GM12891 (cell line): ENCODE measurements at regions not wholly inside any gene's neighbourhood (a gene's known extent, or its start where the extent isn't known, plus 50 kb on each side); places are given as distances from the start of the nearest gene placed in this dataset.

Experiments
- PAX5 ChIP-seq: IDR thresholded peaks from 2 replicates; pipeline ENCODE4 v1.6.1; 2011; ENCODE audit warnings: low read length, moderate library complexity, mild to moderate bottlenecking; ENCODE audit not compliant: insufficient read depth, severe bottlenecking
- POLR2A ChIP-seq: IDR thresholded peaks from 2 replicates; pipeline ENCODE4 v1.6.1; 2011; ENCODE audit warnings: low read depth, low read length, control low read depth
- POLR2AphosphoS5 ChIP-seq: IDR thresholded peaks from 2 replicates; pipeline ENCODE4 v1.6.1; 2011; ENCODE audit warnings: low read depth, low read length, control low read depth
- POU2F2 ChIP-seq: IDR thresholded peaks from 2 replicates; pipeline ENCODE4 v1.6.1; 2011; ENCODE audit warnings: low read depth, mild to moderate bottlenecking, control low read depth, low read length, moderate library complexity
- SPI1 ChIP-seq: IDR thresholded peaks from 2 replicates; pipeline ENCODE4 v1.6.1; 2011; ENCODE audit warnings: low read depth, low read length, control low read depth
- TAF1 ChIP-seq: IDR thresholded peaks from 2 replicates; pipeline ENCODE4 v1.6.1; 2011; ENCODE audit warnings: low read depth, low read length, control low read depth

- no peak for TF ChIP-seq POLR2A
- no peak for TF ChIP-seq POLR2AphosphoS5
- no peak for TF ChIP-seq TAF1
- TF ChIP-seq PAX5 = no peak
- no peak for TF ChIP-seq POU2F2
- TF ChIP-seq SPI1 = no peak
Measured at GRCh38 chr12:30866256-30866655, 60.3 kb upstream of the TSPAN11 start.
